Epithelial cell of proximal tubule (primary cell): ENCODE measurements at regions not wholly inside any gene's neighbourhood (a gene's known extent, or its start where the extent isn't known, plus 50 kb on each side); places are given as distances from the start of the nearest gene placed in this dataset.
"Not testable (repeated sequence)": the region's sequence is repeated elsewhere in the genome, so short reads cannot be mapped to it uniquely, and the experiment has no call there.

ENCODE experiments used
- DNase-seq: peaks from one replicate; pipeline ENCODE4 v3.0.0-alpha.2; 2011; ENCODE audit warnings: low read depth
- H3K4me3 ChIP-seq: 2 replicates; pipeline ENCODE4 v1.5.1; 2011; ENCODE audit warnings: low read depth, mild to moderate bottlenecking, low read length
- CTCF ChIP-seq: conservative IDR thresholded peaks from 2 replicates; pipeline ENCODE4 v1.5.1; 2012; ENCODE audit warnings: low read depth, mild to moderate bottlenecking, low read length

GRCh38 chr5:105868038-105868780 is 1802.5 kb downstream of the EFNA5 start:
- H3K4me3 ChIP-seq = no peak overlapping the region
- TF ChIP-seq CTCF = no peak
- DNase-seq = no peak

- no peak for DNase-seq
- no peak overlapping the region for H3K4me3 ChIP-seq
- no peak for TF ChIP-seq CTCF
Measured at GRCh38 chr5:105865834-105866233, 1804.9 kb downstream of the EFNA5 start.

GRCh38 chr5:105859350-105859749 is 1811.4 kb downstream of the EFNA5 start:
- not testable (repeated sequence) for H3K4me3 ChIP-seq, DNase-seq

- DNase-seq = no peak
- TF ChIP-seq CTCF = no peak
Measured at GRCh38 chr5:105849701-105850100, 1821.0 kb downstream of the EFNA5 start.

GRCh38 chr5:105840800-105841199 is 1829.9 kb downstream of the EFNA5 start:
- DNase-seq = no peak
- H3K4me3 ChIP-seq = no peak overlapping the region
- TF ChIP-seq CTCF = no peak

More at GRCh38 chr5:105849701-105850100, 1821.0 kb downstream of the EFNA5 start:
- no peak overlapping the region for H3K4me3 ChIP-seq

- TF ChIP-seq CTCF = no peak
- no peak overlapping the region for H3K4me3 ChIP-seq
- DNase-seq = no peak
Measured at GRCh38 chr5:105836887-105837286, 1833.8 kb downstream of the EFNA5 start.

- no peak for TF ChIP-seq CTCF
- no peak overlapping the region for H3K4me3 ChIP-seq
- DNase-seq = no peak
Measured at GRCh38 chr5:105836268-105836667, 1834.5 kb downstream of the EFNA5 start.
